ENCODE measurements at regions not wholly inside any gene's neighbourhood (a gene's known extent, or its start where the extent isn't known, plus 50 kb on each side); places are given as distances from the start of the nearest gene placed in this dataset.
A peak's percentile ranks its signal among the peaks of the same experiment; 100 is the strongest.

DNA sequence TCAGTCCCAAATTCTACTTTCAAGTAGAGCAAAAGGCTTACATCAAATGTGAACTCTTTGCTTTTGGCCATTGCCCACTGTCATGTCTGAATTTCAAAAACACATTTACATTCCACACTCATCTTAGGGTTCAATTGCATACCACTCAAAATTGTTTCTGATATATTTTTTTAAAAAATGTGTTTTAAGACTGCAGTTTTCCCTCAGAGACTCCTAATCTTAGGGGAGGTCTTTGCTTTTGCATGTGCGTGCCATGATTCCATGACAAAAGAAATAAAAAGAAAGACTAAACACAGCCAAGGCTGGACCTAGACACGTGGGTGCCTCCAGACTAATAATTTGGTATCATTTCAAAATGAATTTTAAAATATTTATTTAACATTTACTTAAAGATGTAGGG, 396.8 kb upstream of the RASGRP1 start:
- H3K4me3 ChIP-seq (replicated peaks; ENCODE audit: low read depth, low read length): no peak overlapping the region
- TF ChIP-seq, protein P1, sequence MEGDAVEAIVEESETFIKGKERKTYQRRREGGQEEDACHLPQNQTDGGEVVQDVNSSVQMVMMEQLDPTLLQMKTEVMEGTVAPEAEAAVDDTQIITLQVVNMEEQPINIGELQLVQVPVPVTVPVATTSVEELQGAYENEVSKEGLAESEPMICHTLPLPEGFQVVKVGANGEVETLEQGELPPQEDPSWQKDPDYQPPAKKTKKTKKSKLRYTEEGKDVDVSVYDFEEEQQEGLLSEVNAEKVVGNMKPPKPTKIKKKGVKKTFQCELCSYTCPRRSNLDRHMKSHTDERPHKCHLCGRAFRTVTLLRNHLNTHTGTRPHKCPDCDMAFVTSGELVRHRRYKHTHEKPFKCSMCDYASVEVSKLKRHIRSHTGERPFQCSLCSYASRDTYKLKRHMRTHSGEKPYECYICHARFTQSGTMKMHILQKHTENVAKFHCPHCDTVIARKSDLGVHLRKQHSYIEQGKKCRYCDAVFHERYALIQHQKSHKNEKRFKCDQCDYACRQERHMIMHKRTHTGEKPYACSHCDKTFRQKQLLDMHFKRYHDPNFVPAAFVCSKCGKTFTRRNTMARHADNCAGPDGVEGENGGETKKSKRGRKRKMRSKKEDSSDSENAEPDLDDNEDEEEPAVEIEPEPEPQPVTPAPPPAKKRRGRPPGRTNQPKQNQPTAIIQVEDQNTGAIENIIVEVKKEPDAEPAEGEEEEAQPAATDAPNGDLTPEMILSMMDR (IDR thresholded peaks at IDR 0.05; ENCODE audit: low read depth, low read length, missing control alignments): no peak
- DNase-seq (ENCODE audit: extremely low read depth, low read depth): no peak

DNA sequence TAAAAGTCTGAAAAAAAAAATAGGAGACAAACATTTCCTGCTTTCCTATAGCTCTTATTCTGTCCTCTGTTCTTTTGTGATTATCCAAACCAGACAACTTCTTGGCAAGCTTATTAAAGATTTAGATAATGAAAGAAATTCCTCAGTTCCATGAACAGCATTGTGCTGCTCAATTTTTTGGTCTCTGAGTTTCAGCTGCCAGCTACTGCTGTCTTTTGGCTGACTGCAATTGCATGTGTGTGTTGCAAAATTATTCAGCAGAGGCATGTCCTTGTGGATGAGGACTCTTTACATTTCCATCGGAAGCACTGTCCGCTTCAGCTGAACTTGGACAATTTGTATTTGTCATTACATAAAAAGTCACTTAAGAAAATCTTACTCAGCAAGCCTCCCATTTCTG, 397.3 kb upstream of the RASGRP1 start:
- no peak overlapping the region for H3K4me3 ChIP-seq (replicated peaks; ENCODE audit: low read depth, low read length)
- no peak for DNase-seq (ENCODE audit: extremely low read depth, low read depth)
- TF ChIP-seq, protein P1 (IDR thresholded peaks at IDR 0.05; ENCODE audit: low read depth, low read length, missing control alignments): no peak

DNA sequence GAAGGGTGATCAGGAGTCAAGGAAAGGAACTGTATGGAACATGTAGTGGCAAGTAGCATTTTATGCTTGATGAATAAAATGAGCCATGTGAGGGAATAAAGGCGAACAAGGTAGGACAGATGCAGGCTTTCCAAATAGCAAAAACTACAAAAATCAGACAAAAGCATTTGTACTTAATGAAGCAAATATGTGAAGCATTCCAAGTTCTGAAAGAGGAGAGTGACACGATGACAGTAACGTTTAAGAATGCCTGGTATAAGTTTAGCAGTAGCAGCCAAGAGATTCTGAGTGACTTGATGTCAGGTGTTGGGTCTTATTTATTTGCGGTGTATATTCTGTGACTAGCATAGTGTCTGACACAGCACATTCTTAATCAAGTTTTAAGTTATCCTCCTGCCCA, 408.2 kb upstream of the RASGRP1 start:
- TF ChIP-seq, protein P1 (IDR thresholded peaks at IDR 0.05; ENCODE audit: low read depth, low read length, missing control alignments): no peak
- no peak overlapping the region for H3K4me3 ChIP-seq (replicated peaks; ENCODE audit: low read depth, low read length)

DNA sequence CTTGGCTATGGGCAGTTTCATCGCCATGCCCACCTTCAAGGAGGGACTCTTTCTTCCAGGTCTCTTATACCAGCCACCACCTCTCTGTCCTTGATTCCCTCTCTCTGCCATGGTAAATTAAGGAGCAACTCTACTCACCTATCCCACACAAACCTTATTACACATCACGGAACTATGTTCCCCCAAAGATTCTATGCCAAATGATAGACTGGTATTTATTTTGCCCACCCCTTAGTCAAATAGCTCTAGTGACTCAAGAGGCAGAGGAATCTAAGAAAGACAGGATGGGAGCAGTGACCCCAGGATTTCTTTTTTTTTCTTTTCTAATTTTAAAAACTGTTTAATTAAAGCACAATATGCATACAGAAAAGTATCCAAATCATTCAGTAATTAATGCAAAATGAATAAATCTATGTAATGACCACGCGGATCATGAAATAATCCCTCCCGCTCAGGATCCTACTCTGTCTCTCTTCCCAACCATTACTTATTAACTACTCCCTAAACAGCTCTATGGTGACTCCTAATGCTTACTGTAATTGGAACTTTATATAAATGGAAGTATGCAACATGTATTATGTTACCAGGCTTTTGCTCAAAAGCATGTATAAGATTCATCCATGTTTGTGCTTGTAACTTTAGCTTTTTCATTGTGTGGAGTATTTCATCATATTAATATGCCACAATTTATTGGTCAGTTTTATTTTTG, 410.8 kb upstream of the RASGRP1 start:
- TF ChIP-seq, protein P1 (IDR thresholded peaks at IDR 0.05; ENCODE audit: low read depth, low read length, missing control alignments): no peak
- no peak overlapping the region for H3K4me3 ChIP-seq (replicated peaks; ENCODE audit: low read depth, low read length)
- DNase-seq (ENCODE audit: extremely low read depth, low read depth): no peak

More for the DNA sequence above, 408.2 kb upstream of the RASGRP1 start:
- DNase-seq (ENCODE audit: extremely low read depth, low read depth): no peak

DNA sequence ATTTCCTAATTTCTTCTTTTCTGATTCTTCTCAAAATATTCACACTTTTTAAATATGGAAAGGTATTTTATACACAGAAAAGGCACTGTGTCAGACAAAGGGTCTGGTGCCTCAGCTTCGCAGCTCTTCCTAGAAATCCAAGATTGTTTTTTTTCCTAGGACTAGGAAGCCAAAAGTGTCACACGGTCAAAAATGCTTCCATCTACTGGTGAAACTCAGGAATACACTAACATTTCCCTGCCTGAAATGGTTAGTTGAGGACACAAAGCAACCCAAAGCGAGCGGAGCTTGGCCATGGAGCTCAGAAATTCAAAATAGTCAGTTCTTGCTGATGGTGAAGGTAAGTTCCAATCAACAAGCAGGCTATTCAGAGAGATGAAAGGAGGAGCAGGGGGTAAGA, 426.5 kb upstream of the RASGRP1 start:
- no peak overlapping the region for H3K4me3 ChIP-seq (replicated peaks; ENCODE audit: low read depth, low read length)
- peak; percentile 16 for DNase-seq (ENCODE audit: extremely low read depth, low read depth)
- TF ChIP-seq, protein P1 (IDR thresholded peaks at IDR 0.05; ENCODE audit: low read depth, low read length, missing control alignments): peak; percentile 38

DNA sequence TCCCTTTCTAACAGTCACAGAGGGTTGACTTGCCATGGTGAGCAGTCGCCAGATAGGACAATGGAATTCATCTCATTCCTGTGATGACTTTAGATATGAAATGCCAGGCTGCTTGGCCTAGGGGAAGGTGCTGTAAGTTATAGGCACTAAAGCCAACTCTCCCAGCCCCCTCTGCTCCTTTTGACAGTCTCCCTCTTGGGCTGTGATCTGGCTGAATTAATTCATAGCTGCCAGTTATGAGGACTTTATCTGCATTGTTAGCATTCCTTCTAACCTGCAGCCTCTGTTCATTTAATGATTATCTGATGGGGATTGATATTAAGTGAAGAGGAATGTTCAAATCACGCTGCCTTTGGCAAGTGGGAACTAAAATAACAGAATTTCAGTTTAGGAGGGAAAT, 427.1 kb upstream of the RASGRP1 start:
- no peak for DNase-seq (ENCODE audit: extremely low read depth, low read depth)
- TF ChIP-seq, protein P1 (IDR thresholded peaks at IDR 0.05; ENCODE audit: low read depth, low read length, missing control alignments): no peak
- H3K4me3 ChIP-seq (replicated peaks; ENCODE audit: low read depth, low read length): no peak overlapping the region

DNA sequence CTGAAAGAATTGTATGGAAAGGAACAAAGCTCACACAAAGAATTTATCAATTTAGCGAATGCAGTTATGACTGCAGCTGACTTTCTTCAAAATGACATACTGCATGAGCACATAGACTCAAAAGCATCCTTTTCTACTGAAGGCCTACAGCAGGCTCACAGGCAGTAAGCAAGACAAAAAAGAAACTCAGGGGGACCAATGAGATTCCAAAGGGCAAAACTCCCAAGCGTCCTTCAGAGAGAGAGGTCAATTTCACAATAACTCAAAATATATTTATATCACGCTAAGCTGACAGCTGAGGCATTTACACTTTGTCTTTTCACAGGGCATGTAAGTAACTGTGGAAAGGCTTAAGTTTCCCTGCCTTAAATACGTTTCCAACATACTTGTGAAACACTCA, 427.9 kb upstream of the RASGRP1 start:
- TF ChIP-seq, protein P1 (IDR thresholded peaks at IDR 0.05; ENCODE audit: low read depth, low read length, missing control alignments): no peak
- no peak for DNase-seq (ENCODE audit: extremely low read depth, low read depth)
- no peak overlapping the region for H3K4me3 ChIP-seq (replicated peaks; ENCODE audit: low read depth, low read length)

Data from HFF-Myc (cell line).